Heart left ventricle (tissue), 13 donors: ENCODE measurements at regions not wholly inside any gene's neighbourhood (a gene's known extent, or its start where the extent isn't known, plus 50 kb on each side); places are given as distances from the start of the nearest gene placed in this dataset.

Experiments used
- POLR2A ChIP-seq, 2 donors: fragments of 450-650 bp; IDR thresholded peaks; one replicate each; pipeline ENCODE4 v1.6.1; 2017; ENCODE audit warnings: antibody characterized with exemption in 2 of 2, mild to moderate bottlenecking in 2 of 2, moderate library complexity in 2 of 2
- TF ChIP-seq, protein P1 (sequence below), 12 donors: fragments of 200-600 bp; sonication (generic) in 4 of 12; IDR thresholded peaks; one replicate each; pipeline versions ENCODE4 v1.5.0 to v1.8.0; 2018 to 2022; ENCODE audit warnings: antibody characterized with exemption in 12 of 12, mild to moderate bottlenecking in 5 of 12
- donor health status: ischemic (EF 13 %, LVEDD 7.1; RV severe dilation, severe dysfunction).
- donor health status: DM: no; HTN: yes; CAD: no.
- donor health status: DM: no; HTN: no; CAD: no.
- donor health status: ischemic (EF 25% LVEDD 6.9; RV normal size, moderate dysfunction).
- donor health status: ischemic (EF 25% LVEDD 5.7; RV mildly dilated, moderate dysfunction).
- donor health status: ischemic (EF 35%, LVEDD 5.7; RV mildly dilated, moderate dysfunction).
- donor health status: nonischemic (EF 11% LVEDD 7.7; RV severe dilation, severe dysfunction).
- donor health status: DM: yes; HTN: yes; CAD: no.
- donor health status: PGD.
- donor health status: ischemic (EF 29% LVEDD 5.4; RV normal size, mild dysfunction).
- donor health status: nonischemic (EF 23%, LVEDD 6.1; RV moderate dilation, normal function).

DNA sequence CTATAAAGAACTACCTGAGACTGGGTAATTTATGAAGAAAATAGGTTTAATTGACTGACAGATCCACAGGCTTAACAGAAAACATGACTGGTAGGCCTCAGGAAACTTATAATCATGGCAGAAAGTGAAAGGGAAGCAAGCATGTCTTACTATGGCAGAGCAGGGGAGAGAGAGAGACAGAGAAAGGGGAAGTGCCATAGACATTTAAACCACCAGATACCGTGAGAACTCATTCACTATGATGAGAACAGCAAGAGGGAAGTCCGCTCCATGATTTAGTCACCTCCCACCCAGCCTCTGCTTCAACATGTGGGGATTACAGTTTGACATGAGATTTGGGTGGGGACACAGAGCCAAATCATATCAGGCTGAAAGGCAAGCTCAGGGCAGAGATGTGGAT, 327.1 kb upstream of the DDI1 start:
- TF ChIP-seq, protein P1, sequence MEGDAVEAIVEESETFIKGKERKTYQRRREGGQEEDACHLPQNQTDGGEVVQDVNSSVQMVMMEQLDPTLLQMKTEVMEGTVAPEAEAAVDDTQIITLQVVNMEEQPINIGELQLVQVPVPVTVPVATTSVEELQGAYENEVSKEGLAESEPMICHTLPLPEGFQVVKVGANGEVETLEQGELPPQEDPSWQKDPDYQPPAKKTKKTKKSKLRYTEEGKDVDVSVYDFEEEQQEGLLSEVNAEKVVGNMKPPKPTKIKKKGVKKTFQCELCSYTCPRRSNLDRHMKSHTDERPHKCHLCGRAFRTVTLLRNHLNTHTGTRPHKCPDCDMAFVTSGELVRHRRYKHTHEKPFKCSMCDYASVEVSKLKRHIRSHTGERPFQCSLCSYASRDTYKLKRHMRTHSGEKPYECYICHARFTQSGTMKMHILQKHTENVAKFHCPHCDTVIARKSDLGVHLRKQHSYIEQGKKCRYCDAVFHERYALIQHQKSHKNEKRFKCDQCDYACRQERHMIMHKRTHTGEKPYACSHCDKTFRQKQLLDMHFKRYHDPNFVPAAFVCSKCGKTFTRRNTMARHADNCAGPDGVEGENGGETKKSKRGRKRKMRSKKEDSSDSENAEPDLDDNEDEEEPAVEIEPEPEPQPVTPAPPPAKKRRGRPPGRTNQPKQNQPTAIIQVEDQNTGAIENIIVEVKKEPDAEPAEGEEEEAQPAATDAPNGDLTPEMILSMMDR (IDR thresholded peaks at IDR 0.05): no peak
- TF ChIP-seq POLR2A (IDR thresholded peaks at IDR 0.05): no peak
